HEK293T (cell line): ENCODE measurements at regions not wholly inside any gene's neighbourhood (a gene's known extent, or its start where the extent isn't known, plus 50 kb on each side); places are given as distances from the start of the nearest gene placed in this dataset.

Experiments
- ARNT ChIP-seq: fragments of 450-650 bp; IDR thresholded peaks from 2 replicates; pipeline ENCODE4 v1.6.1; 2017; ENCODE audit warnings: mild to moderate bottlenecking
- BHLHE40 ChIP-seq: fragments of 450-650 bp; IDR thresholded peaks from 2 replicates; pipeline ENCODE4 v1.6.1; 2016; ENCODE audit warnings: mild to moderate bottlenecking, moderate library complexity, borderline replicate concordance
- ELF4 ChIP-seq: fragments of 450-650 bp; IDR thresholded peaks from 2 replicates; pipeline ENCODE4 v1.6.1; 2017; ENCODE audit warnings: antibody characterized with exemption
- FOXA1 ChIP-seq: fragments of 450-650 bp; IDR thresholded peaks from 2 replicates; pipeline ENCODE4 v1.6.1; 2016; ENCODE audit warnings: mild to moderate bottlenecking
- FOXK2 ChIP-seq: fragments of 450-650 bp; IDR thresholded peaks from 2 replicates; pipeline ENCODE4 v1.6.1; 2016; ENCODE audit warnings: mild to moderate bottlenecking
- FOXM1 ChIP-seq: fragments of 450-650 bp; IDR thresholded peaks from 2 replicates; pipeline ENCODE4 v1.6.1; 2017; ENCODE audit warnings: mild to moderate bottlenecking, borderline replicate concordance
- L3MBTL2 ChIP-seq: fragments of 450-650 bp; conservative IDR thresholded peaks from 2 replicates; pipeline ENCODE4 v1.6.1; 2016; ENCODE audit warnings: mild to moderate bottlenecking
- LEF1 ChIP-seq: fragments of 450-650 bp; IDR thresholded peaks from 2 replicates; pipeline ENCODE4 v1.6.1; 2017; ENCODE audit warnings: mild to moderate bottlenecking, borderline replicate concordance
- NFRKB ChIP-seq: fragments of 450-650 bp; IDR thresholded peaks from 2 replicates; pipeline ENCODE4 v1.6.1; 2016; ENCODE audit warnings: mild to moderate bottlenecking, moderate library complexity
- PKNOX1 ChIP-seq: fragments of 450-650 bp; IDR thresholded peaks from 2 replicates; pipeline ENCODE4 v1.6.1; 2016
- SP1 ChIP-seq: fragments of 450-650 bp; IDR thresholded peaks from 2 replicates; pipeline ENCODE4 v1.6.1; 2017
- SUZ12 ChIP-seq: fragments of 450-650 bp; IDR thresholded peaks from 2 replicates; pipeline ENCODE4 v1.6.1; 2016; ENCODE audit warnings: mild to moderate bottlenecking
- TARDBP ChIP-seq: fragments of 450-650 bp; IDR thresholded peaks from 2 replicates; pipeline ENCODE4 v1.6.1; 2016
- ZNF384 ChIP-seq: fragments of 450-650 bp; IDR thresholded peaks from 2 replicates; pipeline ENCODE4 v1.6.1; 2016

- TF ChIP-seq LEF1 (no peak), NFRKB (no peak), TARDBP (no peak), ZNF384 (no peak), SUZ12 (no peak), BHLHE40 (no peak), SP1 (no peak), PKNOX1 (no peak), L3MBTL2 (no peak), FOXM1 (no peak), ELF4 (no peak), ARNT (no peak), FOXK2 (no peak), FOXA1 (no peak)
Measured at GRCh38 chr18:60499675-60500074, 127.1 kb upstream of the MC4R start.
